Central memory CD8-positive, alpha-beta T cell (primary cell): ENCODE measurements at regions not wholly inside any gene's neighbourhood (a gene's known extent, or its start where the extent isn't known, plus 50 kb on each side); places are given as distances from the start of the nearest gene placed in this dataset.

Experiments used
- ATAC-seq: fragments of 150-1000 bp; cut with Tn5 transposase; replicated peaks from 2 replicates; pipeline ENCODE4 v1.10.0; 2022; ENCODE audit warnings: mild to moderate bottlenecking, moderate FRiP score, moderate number of reproducible peaks; ENCODE audit not compliant: poor library complexity, severe bottlenecking; ENCODE audit errors: extremely low read depth
- DNase-seq, 2 donors: peaks; one replicate each; pipeline ENCODE4 v3.0.0; 2021; ENCODE audit warnings: low spot score in 2 of 2
- H3K27ac Mint-ChIP-seq: one replicate; pipeline ENCODE4 v1.8.0; 2022; ENCODE audit warnings: low read depth, mild to moderate bottlenecking, moderate library complexity, mixed read lengths
- H3K27me3 Mint-ChIP-seq: one replicate; pipeline ENCODE4 v1.8.0; 2022; ENCODE audit warnings: mixed read lengths
- H3K36me3 Mint-ChIP-seq: one replicate; pipeline ENCODE4 v1.8.0; 2022; ENCODE audit warnings: mild to moderate bottlenecking, moderate library complexity, mixed read lengths; ENCODE audit not compliant: insufficient read depth
- H3K4me1 Mint-ChIP-seq: one replicate; pipeline ENCODE4 v1.8.0; 2022; ENCODE audit warnings: mixed read lengths
- H3K4me3 Mint-ChIP-seq: one replicate; pipeline ENCODE4 v1.8.0; 2022; ENCODE audit warnings: mild to moderate bottlenecking, moderate library complexity, mixed read lengths
- H3K9me3 Mint-ChIP-seq: one replicate; pipeline ENCODE4 v1.8.0; 2022; ENCODE audit warnings: mixed read lengths

GRCh38 chr5:136805466-136805865 is 440.1 kb upstream of the TRPC7 start:
- Mint-ChIP-seq H3K36me3 (no peaks in the 10 kb centered on the region), H3K27ac (no peak overlapping the region), H3K9me3 (no peaks in the 10 kb centered on the region), H3K4me3 (no peak overlapping the region), H3K27me3 (peaks cover 8% of the 10 kb centered on the region), H3K4me1 (no peaks in the 10 kb centered on the region)
- DNase-seq: no peak
- ATAC-seq: no peak

- H3K36me3 Mint-ChIP-seq: no peaks in the 10 kb centered on the region
- ATAC-seq: no peak
- no peak overlapping the region for H3K4me3 Mint-ChIP-seq
- H3K4me1 Mint-ChIP-seq: no peaks in the 10 kb centered on the region
- no peaks in the 10 kb centered on the region for H3K9me3 Mint-ChIP-seq
- peaks cover 23% of the 10 kb centered on the region for H3K27me3 Mint-ChIP-seq
- H3K27ac Mint-ChIP-seq: no peak overlapping the region
- DNase-seq: no peak
Observed at GRCh38 chr5:136802383-136802782, 437.0 kb upstream of the TRPC7 start.

GRCh38 chr5:136799806-136800372 is 434.5 kb upstream of the TRPC7 start:
- H3K4me3 Mint-ChIP-seq: no peak overlapping the region
- ATAC-seq: no peak

GRCh38 chr5:136793300-136793699 is 428.0 kb upstream of the TRPC7 start:
- H3K27me3 Mint-ChIP-seq: peaks cover 14% of the 10 kb centered on the region
- no peaks in the 10 kb centered on the region for H3K36me3 Mint-ChIP-seq
- ATAC-seq: no peak
- no peak overlapping the region for H3K4me3 Mint-ChIP-seq
- H3K4me1 Mint-ChIP-seq: no peaks in the 10 kb centered on the region
- no peak for DNase-seq
- H3K9me3 Mint-ChIP-seq: peaks cover 7% of the 10 kb centered on the region
- H3K27ac Mint-ChIP-seq: no peak overlapping the region

More at GRCh38 chr5:136799806-136800372, 434.5 kb upstream of the TRPC7 start:
- Mint-ChIP-seq H3K27ac (no peak overlapping the region), H3K4me1 (no peaks in the 10 kb centered on the region), H3K36me3 (no peaks in the 10 kb centered on the region), H3K9me3 (peaks cover 7% of the 10 kb centered on the region), H3K27me3 (peaks cover 18% of the 10 kb centered on the region)
- no peak for DNase-seq

- Mint-ChIP-seq H3K4me3 (no peak overlapping the region), H3K27me3 (no peaks in the 10 kb centered on the region), H3K4me1 (no peaks in the 10 kb centered on the region), H3K27ac (no peak overlapping the region), H3K9me3 (peaks cover 6% of the 10 kb centered on the region), H3K36me3 (peaks cover 2% of the 10 kb centered on the region)
- DNase-seq (no peak), ATAC-seq (no peak)
Observed at GRCh38 chr5:136781464-136781863, 416.1 kb upstream of the TRPC7 start.

GRCh38 chr5:136780518-136780917 is 415.2 kb upstream of the TRPC7 start:
- Mint-ChIP-seq H3K4me3 (no peak overlapping the region), H3K27ac (no peak overlapping the region), H3K27me3 (no peaks in the 10 kb centered on the region), H3K36me3 (peaks cover 2% of the 10 kb centered on the region), H3K4me1 (no peaks in the 10 kb centered on the region), H3K9me3 (peaks cover 6% of the 10 kb centered on the region)
- no peak for ATAC-seq
- DNase-seq: no peak

GRCh38 chr5:136776022-136776927 is 410.9 kb upstream of the TRPC7 start:
- DNase-seq: no peak
- H3K4me3 Mint-ChIP-seq: no peak overlapping the region
- no peaks in the 10 kb centered on the region for H3K4me1 Mint-ChIP-seq
- H3K27ac Mint-ChIP-seq: no peak overlapping the region
- ATAC-seq: no peak
- H3K27me3 Mint-ChIP-seq: no peaks in the 10 kb centered on the region
- H3K36me3 Mint-ChIP-seq: peaks cover 2% of the 10 kb centered on the region
- H3K9me3 Mint-ChIP-seq: no peaks in the 10 kb centered on the region

GRCh38 chr5:136772491-136772890 is 407.1 kb upstream of the TRPC7 start:
- ATAC-seq (no peak), DNase-seq (no peak)
- no peaks in the 10 kb centered on the region for H3K4me1 Mint-ChIP-seq
- H3K27ac Mint-ChIP-seq: no peak overlapping the region
- no peaks in the 10 kb centered on the region for H3K36me3 Mint-ChIP-seq
- H3K4me3 Mint-ChIP-seq: no peak overlapping the region
- H3K27me3 Mint-ChIP-seq: no peaks in the 10 kb centered on the region
- H3K9me3 Mint-ChIP-seq: no peaks in the 10 kb centered on the region

GRCh38 chr5:136769900-136770684 is 404.7 kb upstream of the TRPC7 start:
- no peaks in the 10 kb centered on the region for H3K9me3 Mint-ChIP-seq
- H3K4me1 Mint-ChIP-seq: no peaks in the 10 kb centered on the region
- no peak overlapping the region for H3K4me3 Mint-ChIP-seq
- ATAC-seq: no peak
- no peaks in the 10 kb centered on the region for H3K36me3 Mint-ChIP-seq
- no peaks in the 10 kb centered on the region for H3K27me3 Mint-ChIP-seq
- no peak overlapping the region for H3K27ac Mint-ChIP-seq
- DNase-seq: peak in 1 of 2 donors; percentile 20

GRCh38 chr5:136769093-136769492 is 403.7 kb upstream of the TRPC7 start:
- ATAC-seq (no peak), DNase-seq (no peak)
- no peaks in the 10 kb centered on the region for H3K4me1 Mint-ChIP-seq
- no peak overlapping the region for H3K4me3 Mint-ChIP-seq
- H3K27ac Mint-ChIP-seq: no peak overlapping the region
- no peaks in the 10 kb centered on the region for H3K36me3 Mint-ChIP-seq
- no peaks in the 10 kb centered on the region for H3K27me3 Mint-ChIP-seq
- H3K9me3 Mint-ChIP-seq: no peaks in the 10 kb centered on the region

GRCh38 chr5:136768457-136768856 is 403.1 kb upstream of the TRPC7 start:
- Mint-ChIP-seq H3K36me3 (no peaks in the 10 kb centered on the region), H3K27me3 (no peaks in the 10 kb centered on the region), H3K9me3 (no peaks in the 10 kb centered on the region), H3K4me1 (no peaks in the 10 kb centered on the region), H3K4me3 (no peak overlapping the region), H3K27ac (no peak overlapping the region)
- no peak for ATAC-seq
- no peak for DNase-seq

GRCh38 chr5:136766456-136766855 is 401.1 kb upstream of the TRPC7 start:
- no peaks in the 10 kb centered on the region for H3K27me3 Mint-ChIP-seq
- ATAC-seq (no peak), DNase-seq (no peak)
- H3K4me1 Mint-ChIP-seq: no peaks in the 10 kb centered on the region
- H3K36me3 Mint-ChIP-seq: no peaks in the 10 kb centered on the region
- H3K27ac Mint-ChIP-seq: no peak overlapping the region
- H3K4me3 Mint-ChIP-seq: no peak overlapping the region
- H3K9me3 Mint-ChIP-seq: no peaks in the 10 kb centered on the region
